HL-60 (cell line): ENCODE measurements at regions not wholly inside any gene's neighbourhood (a gene's known extent, or its start where the extent isn't known, plus 50 kb on each side); places are given as distances from the start of the nearest gene placed in this dataset.

Source experiments
- DNase-seq, 2 experiments: peaks; one replicate each; pipeline ENCODE4 v3.0.0-alpha.2; 2010 to 2020; ENCODE audit warnings: low read depth in 1 of 2, low spot score in 1 of 2
- H3K27ac ChIP-seq: fragments of 250-450 bp; sonication (Bioruptor Pico); replicated peaks from 2 replicates; pipeline ENCODE4 v1.5.1; 2020; ENCODE audit warnings: mild to moderate bottlenecking, moderate library complexity
- H3K27me3 ChIP-seq: fragments of 250-450 bp; sonication (Bioruptor Pico); 2 replicates; pipeline ENCODE4 v1.5.1; 2021; ENCODE audit warnings: mild to moderate bottlenecking, moderate library complexity; ENCODE audit not compliant: insufficient read depth, poor library complexity, severe bottlenecking
- H3K4me3 ChIP-seq: replicated peaks from 2 replicates; pipeline ENCODE4 v1.5.1; 2011; ENCODE audit warnings: mild to moderate bottlenecking, control low read depth, low read length; ENCODE audit not compliant: insufficient read depth
- GABPA ChIP-seq: IDR thresholded peaks from 2 replicates; pipeline ENCODE4 v1.6.1; 2012; ENCODE audit warnings: low read depth
- POLR2AphosphoS5 ChIP-seq: IDR thresholded peaks from 2 replicates; pipeline ENCODE4 v1.6.1; 2012; ENCODE audit warnings: low read depth
- SPI1 ChIP-seq: IDR thresholded peaks from 2 replicates; pipeline ENCODE4 v1.6.1; 2012; ENCODE audit warnings: low read depth, mild to moderate bottlenecking, borderline replicate concordance
- TF ChIP-seq, protein P1 (sequence below): IDR thresholded peaks from one replicate; pipeline ENCODE4 v1.5.1; 2011; ENCODE audit warnings: low read length, control low read depth, inconsistent platforms; ENCODE audit not compliant: insufficient read depth
- TF ChIP-seq, protein P2 (sequence below): IDR thresholded peaks from 2 replicates; pipeline ENCODE4 v1.6.1; 2012; ENCODE audit warnings: low read depth; ENCODE audit not compliant: insufficient replicate concordance

DNA sequence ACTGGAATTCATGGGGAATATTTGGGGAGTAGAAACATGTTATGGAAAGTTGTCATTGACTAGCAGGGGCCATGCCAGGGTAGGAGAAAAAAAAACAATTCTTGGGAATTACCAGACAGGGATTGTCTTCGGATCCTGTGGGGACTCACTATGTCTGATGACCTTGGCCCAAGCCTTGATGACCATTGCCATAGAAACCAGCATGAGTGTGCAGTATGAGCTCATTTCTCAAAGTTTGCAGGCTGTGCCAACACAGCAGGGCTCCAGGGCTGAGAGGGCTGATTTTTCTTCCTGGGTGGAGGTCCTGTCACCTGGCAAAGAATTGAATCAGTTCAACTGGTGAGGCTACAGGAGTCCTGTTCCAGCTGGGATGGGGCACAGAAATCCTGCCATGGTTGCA lies 198.3 kb downstream of the ADRA2A start:
- Histone ChIP-seq H3K27me3 (no peaks in the 10 kb centered on the region), H3K4me3 (no peak overlapping the region), H3K27ac (no peak overlapping the region)
- TF ChIP-seq, protein P1, sequence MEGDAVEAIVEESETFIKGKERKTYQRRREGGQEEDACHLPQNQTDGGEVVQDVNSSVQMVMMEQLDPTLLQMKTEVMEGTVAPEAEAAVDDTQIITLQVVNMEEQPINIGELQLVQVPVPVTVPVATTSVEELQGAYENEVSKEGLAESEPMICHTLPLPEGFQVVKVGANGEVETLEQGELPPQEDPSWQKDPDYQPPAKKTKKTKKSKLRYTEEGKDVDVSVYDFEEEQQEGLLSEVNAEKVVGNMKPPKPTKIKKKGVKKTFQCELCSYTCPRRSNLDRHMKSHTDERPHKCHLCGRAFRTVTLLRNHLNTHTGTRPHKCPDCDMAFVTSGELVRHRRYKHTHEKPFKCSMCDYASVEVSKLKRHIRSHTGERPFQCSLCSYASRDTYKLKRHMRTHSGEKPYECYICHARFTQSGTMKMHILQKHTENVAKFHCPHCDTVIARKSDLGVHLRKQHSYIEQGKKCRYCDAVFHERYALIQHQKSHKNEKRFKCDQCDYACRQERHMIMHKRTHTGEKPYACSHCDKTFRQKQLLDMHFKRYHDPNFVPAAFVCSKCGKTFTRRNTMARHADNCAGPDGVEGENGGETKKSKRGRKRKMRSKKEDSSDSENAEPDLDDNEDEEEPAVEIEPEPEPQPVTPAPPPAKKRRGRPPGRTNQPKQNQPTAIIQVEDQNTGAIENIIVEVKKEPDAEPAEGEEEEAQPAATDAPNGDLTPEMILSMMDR, result no peak
- no peak for TF ChIP-seq SPI1
- TF ChIP-seq, protein P2, sequence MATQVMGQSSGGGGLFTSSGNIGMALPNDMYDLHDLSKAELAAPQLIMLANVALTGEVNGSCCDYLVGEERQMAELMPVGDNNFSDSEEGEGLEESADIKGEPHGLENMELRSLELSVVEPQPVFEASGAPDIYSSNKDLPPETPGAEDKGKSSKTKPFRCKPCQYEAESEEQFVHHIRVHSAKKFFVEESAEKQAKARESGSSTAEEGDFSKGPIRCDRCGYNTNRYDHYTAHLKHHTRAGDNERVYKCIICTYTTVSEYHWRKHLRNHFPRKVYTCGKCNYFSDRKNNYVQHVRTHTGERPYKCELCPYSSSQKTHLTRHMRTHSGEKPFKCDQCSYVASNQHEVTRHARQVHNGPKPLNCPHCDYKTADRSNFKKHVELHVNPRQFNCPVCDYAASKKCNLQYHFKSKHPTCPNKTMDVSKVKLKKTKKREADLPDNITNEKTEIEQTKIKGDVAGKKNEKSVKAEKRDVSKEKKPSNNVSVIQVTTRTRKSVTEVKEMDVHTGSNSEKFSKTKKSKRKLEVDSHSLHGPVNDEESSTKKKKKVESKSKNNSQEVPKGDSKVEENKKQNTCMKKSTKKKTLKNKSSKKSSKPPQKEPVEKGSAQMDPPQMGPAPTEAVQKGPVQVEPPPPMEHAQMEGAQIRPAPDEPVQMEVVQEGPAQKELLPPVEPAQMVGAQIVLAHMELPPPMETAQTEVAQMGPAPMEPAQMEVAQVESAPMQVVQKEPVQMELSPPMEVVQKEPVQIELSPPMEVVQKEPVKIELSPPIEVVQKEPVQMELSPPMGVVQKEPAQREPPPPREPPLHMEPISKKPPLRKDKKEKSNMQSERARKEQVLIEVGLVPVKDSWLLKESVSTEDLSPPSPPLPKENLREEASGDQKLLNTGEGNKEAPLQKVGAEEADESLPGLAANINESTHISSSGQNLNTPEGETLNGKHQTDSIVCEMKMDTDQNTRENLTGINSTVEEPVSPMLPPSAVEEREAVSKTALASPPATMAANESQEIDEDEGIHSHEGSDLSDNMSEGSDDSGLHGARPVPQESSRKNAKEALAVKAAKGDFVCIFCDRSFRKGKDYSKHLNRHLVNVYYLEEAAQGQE, result no peak
- no peak for TF ChIP-seq POLR2AphosphoS5
- no peak for TF ChIP-seq GABPA
- DNase-seq, result no peak

DNA sequence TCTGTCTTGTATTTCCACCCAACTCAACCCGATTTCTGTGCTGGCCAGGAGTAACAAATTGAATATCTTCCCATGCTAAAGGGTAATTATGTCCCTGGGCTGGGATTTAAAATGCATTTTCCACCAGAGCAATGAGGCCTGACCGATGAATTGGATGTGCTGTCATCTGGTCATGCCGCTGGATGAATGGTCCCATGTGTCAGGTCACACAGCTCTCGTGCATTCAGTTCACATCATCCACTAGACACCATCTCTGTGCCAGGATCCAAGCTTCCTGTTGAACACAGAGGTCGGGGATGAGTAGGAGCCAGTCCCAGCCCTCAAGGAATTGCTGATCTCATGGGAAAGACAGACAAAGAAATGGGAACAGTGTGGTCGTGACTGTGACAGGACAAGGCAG lies 200.8 kb downstream of the ADRA2A start:
- Histone ChIP-seq H3K4me3 (no peak overlapping the region), H3K27ac (no peak overlapping the region), H3K27me3 (peaks cover 2% of the 10 kb centered on the region)
- DNase-seq, result no peak
- TF ChIP-seq, protein P1, result no peak
- TF ChIP-seq SPI1 (no peak), POLR2AphosphoS5 (no peak), GABPA (no peak)
- TF ChIP-seq, protein P2, result no peak

DNA sequence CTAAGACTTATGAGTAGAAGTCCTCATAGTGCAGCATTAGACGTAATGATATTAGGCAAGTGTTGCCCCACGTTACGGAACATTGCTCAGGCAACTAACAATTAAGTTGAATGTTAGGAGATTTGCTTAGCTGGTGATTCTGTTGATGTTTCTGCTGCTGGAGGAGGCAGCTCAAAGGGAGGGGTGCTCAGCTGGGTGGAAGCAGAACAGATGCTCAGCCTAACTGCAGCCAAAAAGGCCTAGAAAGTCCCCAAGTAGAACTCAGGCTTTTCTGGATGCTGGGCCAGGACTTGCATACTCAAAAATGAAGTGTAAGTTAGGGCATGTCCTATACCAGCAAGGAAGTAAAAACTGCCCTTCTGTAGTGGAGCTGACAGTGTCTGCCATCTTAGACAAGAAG lies 201.4 kb downstream of the ADRA2A start:
- no peak overlapping the region for H3K4me3 ChIP-seq
- no peak overlapping the region for H3K27ac ChIP-seq
- DNase-seq, result no peak
- H3K27me3 ChIP-seq, result peaks cover 2% of the 10 kb centered on the region
- TF ChIP-seq, protein P2, result no peak
- TF ChIP-seq GABPA (no peak), POLR2AphosphoS5 (no peak), SPI1 (no peak)
- TF ChIP-seq, protein P1, result no peak
